Omental fat pad (tissue), 3 donors: ENCODE measurements at regions not wholly inside any gene's neighbourhood (a gene's known extent, or its start where the extent isn't known, plus 50 kb on each side); places are given as distances from the start of the nearest gene placed in this dataset.

ENCODE experiments used
- ATAC-seq: fragments of 150-250 bp; one replicate; pipeline ENCODE4 v1.9.1; 2016; ENCODE audit warnings: mild to moderate bottlenecking, moderate library complexity; ENCODE audit not compliant: low FRiP score
- DNase-seq: peaks from one replicate; pipeline ENCODE4 v3.0.0-alpha.2; 2019; ENCODE audit warnings: low spot score
- CTCF ChIP-seq, 3 donors: fragments of 450-650 bp; IDR thresholded peaks; one replicate each; pipeline ENCODE4 v1.5.1; 2016 to 2017; ENCODE audit warnings: antibody characterized with exemption in 3 of 3, mild to moderate bottlenecking in 3 of 3, moderate library complexity in 2 of 3

- no peak for ATAC-seq
- no peak for DNase-seq
Measured at GRCh38 chr3:154015307-154015706, 105.9 kb upstream of the ARHGEF26 start.

DNA sequence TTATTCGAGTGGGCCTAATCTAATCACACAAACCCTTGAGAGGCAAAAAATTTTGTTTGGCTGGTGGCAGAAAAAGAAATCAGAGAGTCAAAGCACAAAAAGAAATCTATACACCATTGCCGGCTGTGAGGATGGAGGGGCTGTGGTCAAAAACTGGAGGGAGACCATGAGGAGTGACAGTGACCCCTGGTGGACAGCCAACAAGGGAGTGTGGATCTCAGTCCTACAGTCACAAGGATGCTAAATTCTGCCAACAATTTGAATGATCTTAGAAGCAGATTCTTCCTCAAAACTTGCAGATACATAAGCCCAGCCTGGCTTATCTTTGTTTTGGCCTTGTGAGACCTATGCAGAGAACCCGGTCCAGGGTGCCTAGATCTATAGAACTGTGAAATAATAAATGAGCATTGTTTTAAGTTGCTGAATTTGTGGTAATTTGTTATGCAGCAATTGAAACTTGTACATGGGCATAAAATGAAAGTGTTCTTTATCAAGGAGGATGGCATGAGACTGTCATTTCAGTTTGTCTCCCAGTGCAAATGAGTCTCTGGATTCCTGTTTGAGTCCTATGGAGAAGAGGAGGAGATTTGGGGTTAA lies 103.0 kb upstream of the ARHGEF26 start:
- ATAC-seq (no peak), DNase-seq (no peak)
- no peak for TF ChIP-seq CTCF (IDR thresholded peaks at IDR 0.05)

More at GRCh38 chr3:154015307-154015706, 105.9 kb upstream of the ARHGEF26 start:
- no peak for TF ChIP-seq CTCF (IDR thresholded peaks at IDR 0.05)

GRCh38 chr3:154022606-154023005 lies 98.6 kb upstream of the ARHGEF26 start:
- DNase-seq (no peak), ATAC-seq (no peak)
- no peak for TF ChIP-seq CTCF (IDR thresholded peaks at IDR 0.05)

GRCh38 chr3:154023148-154023547 lies 98.0 kb upstream of the ARHGEF26 start:
- TF ChIP-seq CTCF (IDR thresholded peaks at IDR 0.05): no peak
- ATAC-seq: no peak

DNA sequence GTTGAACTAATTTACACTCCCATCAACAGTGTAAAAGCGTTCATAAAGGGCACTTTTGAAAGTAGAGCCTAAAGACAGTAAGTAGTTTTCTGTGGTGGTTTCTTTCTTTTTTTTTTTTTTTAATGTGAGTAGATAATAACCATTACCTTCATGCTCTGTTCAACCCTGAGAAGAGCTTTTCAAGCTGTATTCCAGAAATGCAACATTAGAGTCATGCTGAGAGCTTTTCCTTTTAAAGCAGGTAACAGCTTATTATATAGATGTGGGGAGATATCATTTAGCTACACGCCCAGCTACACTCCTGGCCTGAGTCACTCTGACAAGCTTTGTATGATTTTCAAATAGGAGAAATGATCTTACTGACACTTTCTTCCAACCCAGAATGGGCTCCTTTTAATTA lies 96.2 kb upstream of the ARHGEF26 start:
- DNase-seq (no peak), ATAC-seq (no peak)
- TF ChIP-seq CTCF (IDR thresholded peaks at IDR 0.05): no peak

More at GRCh38 chr3:154023148-154023547, 98.0 kb upstream of the ARHGEF26 start:
- DNase-seq: no peak

- DNase-seq (no peak), ATAC-seq (no peak)
- no peak for TF ChIP-seq CTCF (IDR thresholded peaks at IDR 0.05)
Measured at GRCh38 chr3:154029926-154030325, 91.3 kb upstream of the ARHGEF26 start.

DNA sequence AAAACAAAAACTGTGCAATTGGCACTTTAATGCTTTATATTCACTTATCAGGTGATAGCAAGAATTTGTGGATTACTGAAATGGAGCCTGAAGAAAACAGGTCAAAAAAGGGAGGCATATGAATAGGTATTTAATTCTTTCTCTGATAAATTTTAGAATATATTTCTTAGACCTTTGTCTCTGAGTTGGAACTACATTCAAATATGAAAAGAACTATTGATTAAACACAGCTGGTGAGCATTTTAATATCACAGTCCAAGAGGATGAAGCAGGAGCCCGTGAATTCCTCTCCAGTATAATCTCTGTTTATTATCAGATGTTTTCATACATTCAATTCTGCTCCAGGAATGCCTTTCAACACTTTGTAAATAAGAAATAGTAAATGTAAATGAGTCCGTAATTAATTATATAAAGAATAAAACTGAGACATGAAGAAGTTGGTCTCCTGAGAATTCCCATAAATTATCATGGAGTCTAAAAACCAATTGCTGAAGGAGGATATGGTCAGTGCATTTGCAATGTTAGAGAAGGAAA lies 86.3 kb upstream of the ARHGEF26 start:
- DNase-seq: no peak
- no peak for TF ChIP-seq CTCF (IDR thresholded peaks at IDR 0.05)
- no peak for ATAC-seq
